ENCODE measurements at regions not wholly inside any gene's neighbourhood (a gene's known extent, or its start where the extent isn't known, plus 50 kb on each side); places are given as distances from the start of the nearest gene placed in this dataset.

- no peaks in the 10 kb centered on the region for H3K9me2 ChIP-seq (replicated peaks; ENCODE audit: control insufficient read depth, low read length)
- H3K4me1 ChIP-seq (ENCODE audit: control insufficient read depth, low read length): peaks cover 9% of the 10 kb centered on the region
- H3K4me2 ChIP-seq (ENCODE audit: low read length): no peak overlapping the region
- H3F3A ChIP-seq (ENCODE audit: control insufficient read depth, insufficient read depth): no peaks in the 10 kb centered on the region
- H3K9me3 ChIP-seq (ENCODE audit: control insufficient read depth, insufficient read depth, low read length): no peaks in the 10 kb centered on the region
- H4K20me1 ChIP-seq (ENCODE audit: control insufficient read depth, insufficient read depth, low read depth, low read length): no peaks in the 10 kb centered on the region
- peaks cover 24% of the 10 kb centered on the region; the same call in 1 of the 2 replicates for H3K27me3 ChIP-seq (ENCODE audit: control insufficient read depth, low read length)
- no peak for TF ChIP-seq CTCF (IDR thresholded peaks at IDR 0.05; ENCODE audit: low read depth, low read length, poor library complexity, severe bottlenecking)
- TF ChIP-seq EZH2phosphoT487 (IDR thresholded peaks at IDR 0.05; ENCODE audit: borderline replicate concordance, low read length): no peak
- no peaks in the 10 kb centered on the region for H3K79me2 ChIP-seq (ENCODE audit: control insufficient read depth, low read length)
- no peak overlapping the region for H3K4me3 ChIP-seq (ENCODE audit: low read length)
- H3K36me3 ChIP-seq (ENCODE audit: control insufficient read depth, low read length): no peaks in the 10 kb centered on the region
- no peak overlapping the region for H3K27ac ChIP-seq (ENCODE audit: low read depth, low read length)
These were observed 117.2 kb upstream of the E2F8 start for GRCh38 chr11:19357943-19358342.

- peaks cover 9% of the 10 kb centered on the region for H3K4me1 ChIP-seq (ENCODE audit: control insufficient read depth, low read length)
- peaks cover 24% of the 10 kb centered on the region; the same call in 1 of the 2 replicates for H3K27me3 ChIP-seq (ENCODE audit: control insufficient read depth, low read length)
- H3K79me2 ChIP-seq (ENCODE audit: control insufficient read depth, low read length): no peaks in the 10 kb centered on the region
- H3K36me3 ChIP-seq (ENCODE audit: control insufficient read depth, low read length): no peaks in the 10 kb centered on the region
- H3K9me2 ChIP-seq (replicated peaks; ENCODE audit: control insufficient read depth, low read length): no peaks in the 10 kb centered on the region
- no peaks in the 10 kb centered on the region for H3F3A ChIP-seq (ENCODE audit: control insufficient read depth, insufficient read depth)
- TF ChIP-seq EZH2phosphoT487 (IDR thresholded peaks at IDR 0.05; ENCODE audit: borderline replicate concordance, low read length): no peak
- H3K9me3 ChIP-seq (ENCODE audit: control insufficient read depth, insufficient read depth, low read length): no peaks in the 10 kb centered on the region
- H3K27ac ChIP-seq (ENCODE audit: low read depth, low read length): no peak overlapping the region
- H3K4me2 ChIP-seq (ENCODE audit: low read length): no peak overlapping the region
- no peak overlapping the region for H3K4me3 ChIP-seq (ENCODE audit: low read length)
- H4K20me1 ChIP-seq (ENCODE audit: control insufficient read depth, insufficient read depth, low read depth, low read length): no peaks in the 10 kb centered on the region
These were observed 114.9 kb upstream of the E2F8 start for GRCh38 chr11:19355601-19356000.

- H3K4me3 ChIP-seq (ENCODE audit: low read length): no peak overlapping the region
- H3K9me3 ChIP-seq (ENCODE audit: control insufficient read depth, insufficient read depth, low read length): no peaks in the 10 kb centered on the region
- no peak overlapping the region for H3K4me2 ChIP-seq (ENCODE audit: low read length)
- no peaks in the 10 kb centered on the region for H4K20me1 ChIP-seq (ENCODE audit: control insufficient read depth, insufficient read depth, low read depth, low read length)
- H3K9me2 ChIP-seq (replicated peaks; ENCODE audit: control insufficient read depth, low read length): no peaks in the 10 kb centered on the region
- no peaks in the 10 kb centered on the region for H3F3A ChIP-seq (ENCODE audit: control insufficient read depth, insufficient read depth)
- peaks cover 27% of the 10 kb centered on the region for H3K27me3 ChIP-seq (ENCODE audit: control insufficient read depth, low read length)
- H3K27ac ChIP-seq (ENCODE audit: low read depth, low read length): no peak overlapping the region
- no peaks in the 10 kb centered on the region for H3K4me1 ChIP-seq (ENCODE audit: control insufficient read depth, low read length)
- no peak for TF ChIP-seq EZH2phosphoT487 (IDR thresholded peaks at IDR 0.05; ENCODE audit: borderline replicate concordance, low read length)
- TF ChIP-seq CTCF (IDR thresholded peaks at IDR 0.05; ENCODE audit: low read depth, low read length, poor library complexity, severe bottlenecking): no peak
- H3K79me2 ChIP-seq (ENCODE audit: control insufficient read depth, low read length): no peaks in the 10 kb centered on the region
- no peaks in the 10 kb centered on the region for H3K36me3 ChIP-seq (ENCODE audit: control insufficient read depth, low read length)
These were observed 112.6 kb upstream of the E2F8 start for GRCh38 chr11:19353287-19353850.

- no peaks in the 10 kb centered on the region for H4K20me1 ChIP-seq (ENCODE audit: control insufficient read depth, insufficient read depth, low read depth, low read length)
- H3K9me3 ChIP-seq (ENCODE audit: control insufficient read depth, insufficient read depth, low read length): no peaks in the 10 kb centered on the region
- no peaks in the 10 kb centered on the region for H3K9me2 ChIP-seq (replicated peaks; ENCODE audit: control insufficient read depth, low read length)
- no peaks in the 10 kb centered on the region for H3K79me2 ChIP-seq (ENCODE audit: control insufficient read depth, low read length)
- peaks cover 28% of the 10 kb centered on the region for H3K27me3 ChIP-seq (ENCODE audit: control insufficient read depth, low read length)
- no peak overlapping the region for H3K27ac ChIP-seq (ENCODE audit: low read depth, low read length)
- H3K4me3 ChIP-seq (ENCODE audit: low read length): no peak overlapping the region
- H3K36me3 ChIP-seq (ENCODE audit: control insufficient read depth, low read length): no peaks in the 10 kb centered on the region
- no peaks in the 10 kb centered on the region for H3K4me1 ChIP-seq (ENCODE audit: control insufficient read depth, low read length)
- no peaks in the 10 kb centered on the region for H3F3A ChIP-seq (ENCODE audit: control insufficient read depth, insufficient read depth)
- no peak overlapping the region for H3K4me2 ChIP-seq (ENCODE audit: low read length)
- TF ChIP-seq EZH2phosphoT487 (IDR thresholded peaks at IDR 0.05; ENCODE audit: borderline replicate concordance, low read length) (no peak), CTCF (IDR thresholded peaks at IDR 0.05; ENCODE audit: low read depth, low read length, poor library complexity, severe bottlenecking) (no peak)
These were observed 112.0 kb upstream of the E2F8 start for GRCh38 chr11:19352771-19353160.
